HepG2 (cell line): ENCODE measurements at regions not wholly inside any gene's neighbourhood (a gene's known extent, or its start where the extent isn't known, plus 50 kb on each side); places are given as distances from the start of the nearest gene placed in this dataset.

Source experiments
- ATAC-seq: fragments of 200-7000 bp; cut with Tn5 transposase; 3 replicates; pipeline ENCODE4 v1.9.1; 2020; ENCODE audit warnings: mild to moderate bottlenecking, moderate library complexity
- BruUV-seq: library from RNA; stranded (reverse); fragments of 400-500 nt; replicated peaks from 2 replicates; lab custom pipeline; 2021; lab: Mats Ljungman, UMichigan
- CTCF ChIA-PET: fragments of 300-600 bp; formaldehyde crosslinking; extraction: SDS; loops from one replicate; lab custom pipeline; 2021; ENCODE audit warnings: low total read pairs, inconsistent platforms, low intra/inter-chr PET ratio; lab: Yijun Ruan, JAX
- POLR2A ChIA-PET: fragments of 350-600 bp; sonication (Branson Sonifier 250); formaldehyde crosslinking; loops from one replicate; lab custom pipeline; 2020; ENCODE audit warnings: antibody characterized with exemption, inconsistent platforms; lab: Yijun Ruan, JAX
- DNase-seq: peaks from one replicate; pipeline ENCODE4 v3.0.0-alpha.2; 2015; ENCODE audit warnings: low spot score
- FAIRE-seq: peaks from 3 replicates; lab custom pipeline; 2011; peaks lifted over from hg19 to GRCh38; lab: Jason Lieb, UNC
- H2AFZ ChIP-seq: one replicate; pipeline ENCODE4 v1.6.1; 2011; ENCODE audit warnings: low read length, inconsistent platforms
- H3K27ac ChIP-seq: fragments of 300-600 bp; 3 replicates; pipeline ENCODE4 v1.8.0; 2011; ENCODE audit warnings: mixed run types, mild to moderate bottlenecking, mixed read lengths, low read length, inconsistent platforms; ENCODE audit not compliant: insufficient read depth; ENCODE audit errors: extremely low read length
- H3K27me3 ChIP-seq, 2 experiments: fragments of 200-600 bp in 1 of 2; 2 replicates in 1 of 2; 3 replicates in 1 of 2; pipeline versions ENCODE4 v1.6.0 to v1.8.0; 2011; ENCODE audit warnings: low read length in 2 of 2, mild to moderate bottlenecking in 2 of 2, moderate library complexity in 2 of 2, inconsistent platforms in 1 of 2; ENCODE audit not compliant: insufficient read depth in 2 of 2, control insufficient read depth in 1 of 2
- H3K36me3 ChIP-seq, 2 experiments: fragments of 200-600 bp in 1 of 2; replicated peaks in 1 of 2; 2 replicates in 1 of 2; 3 replicates in 1 of 2; pipeline versions ENCODE4 v1.5.1 to v1.8.0; 2011; ENCODE audit warnings: low read length in 2 of 2, inconsistent platforms in 1 of 2; ENCODE audit not compliant: insufficient read depth in 2 of 2, control insufficient read depth in 1 of 2
- H3K4me1 ChIP-seq: 2 replicates; pipeline ENCODE4 v1.5.1; 2012; ENCODE audit warnings: low read length, inconsistent platforms; ENCODE audit not compliant: insufficient read depth
- H3K4me2 ChIP-seq: 2 replicates; pipeline ENCODE4 v1.6.0; 2011; ENCODE audit warnings: low read depth, low read length, inconsistent platforms
- H3K4me3 ChIP-seq, 3 experiments: fragments of 200-600 bp in 1 of 3; sonication (generic), shearing (Covaris generic) in 1 of 3; replicated peaks in 1 of 3; 2 replicates each; pipeline ENCODE4 v1.5.1; 2011 to 2016; ENCODE audit warnings: low read length in 3 of 3, inconsistent platforms in 2 of 3, low read depth in 2 of 3, mild to moderate bottlenecking in 2 of 3, control low read depth in 1 of 3, mixed read lengths in 1 of 3; ENCODE audit not compliant: insufficient read depth in 1 of 3
- H3K79me2 ChIP-seq: one replicate; pipeline ENCODE4 v1.6.1; 2011; ENCODE audit warnings: low read length, inconsistent platforms; ENCODE audit not compliant: insufficient read depth
- H3K9ac ChIP-seq: 2 replicates; pipeline ENCODE4 v1.6.0; 2011; ENCODE audit warnings: mild to moderate bottlenecking, low read depth, low read length, inconsistent platforms; ENCODE audit not compliant: insufficient read depth
- H3K9me3 ChIP-seq: 2 replicates; pipeline ENCODE4 v1.5.1; 2012; ENCODE audit warnings: mild to moderate bottlenecking, low read length
- H4K20me1 ChIP-seq: 2 replicates; pipeline ENCODE4 v1.6.0; 2011; ENCODE audit warnings: inconsistent platforms, mild to moderate bottlenecking, low read length, moderate library complexity; ENCODE audit not compliant: insufficient read depth
- ADNP ChIP-seq: sonication (generic); formaldehyde crosslinking; IDR thresholded peaks from 2 replicates; pipeline ENCODE4 v1.4.0; 2020; ENCODE audit warnings: missing genetic modification reagents
- CC2D1A ChIP-seq: sonication (generic); formaldehyde crosslinking; IDR thresholded peaks from 2 replicates; pipeline ENCODE4 v1.8.1; 2023; ENCODE audit warnings: mild to moderate bottlenecking, missing genetic modification reagents
- HMG20B ChIP-seq: conservative IDR thresholded peaks from 2 replicates; pipeline ENCODE4 v1.6.1; 2016; ENCODE audit warnings: missing genetic modification reagents, missing compliant biosample characterization
- IKZF1 ChIP-seq: fragments of 450-650 bp; IDR thresholded peaks from 2 replicates; pipeline ENCODE4 v1.7.1; 2016
- MAF1 ChIP-seq: sonication (generic); formaldehyde crosslinking; IDR thresholded peaks from 2 replicates; pipeline ENCODE4 v1.5.0; 2020; ENCODE audit warnings: missing genetic modification reagents, borderline replicate concordance
- MTA3 ChIP-seq: sonication (generic); formaldehyde crosslinking; IDR thresholded peaks from 2 replicates; pipeline ENCODE4 v1.4.0; 2020; ENCODE audit warnings: missing genetic modification reagents
- REL ChIP-seq: sonication (generic); formaldehyde crosslinking; conservative IDR thresholded peaks from 2 replicates; pipeline ENCODE4 v1.8.0; 2022; ENCODE audit warnings: mild to moderate bottlenecking, missing genetic modification reagents, moderate library complexity
- SAP130 ChIP-seq: IDR thresholded peaks from 2 replicates; pipeline ENCODE4 v1.6.1; 2016; ENCODE audit warnings: low read depth
- SETDB1 ChIP-seq: sonication (generic); formaldehyde crosslinking; IDR thresholded peaks from 2 replicates; pipeline ENCODE4 v1.5.1; 2020; ENCODE audit warnings: missing genetic modification reagents, mild to moderate bottlenecking, borderline replicate concordance
- SIX4 ChIP-seq: sonication (generic); formaldehyde crosslinking; IDR thresholded peaks from 2 replicates; pipeline ENCODE4 v1.4.0; 2020; ENCODE audit warnings: missing genetic modification reagents
- SMAD9 ChIP-seq: sonication (generic); formaldehyde crosslinking; IDR thresholded peaks from 2 replicates; pipeline ENCODE4 v1.5.1; 2020; ENCODE audit warnings: mild to moderate bottlenecking, missing genetic modification reagents
- SP2 ChIP-seq: sonication (generic); formaldehyde crosslinking; IDR thresholded peaks from 2 replicates; pipeline ENCODE4 v1.5.1; 2020; ENCODE audit warnings: mild to moderate bottlenecking, missing genetic modification reagents
- TARDBP ChIP-seq: sonication (generic); formaldehyde crosslinking; IDR thresholded peaks from 2 replicates; pipeline ENCODE4 v1.8.0; 2022; ENCODE audit warnings: mild to moderate bottlenecking, missing genetic modification reagents
- TBP ChIP-seq: sonication (generic); formaldehyde crosslinking; IDR thresholded peaks from 2 replicates; pipeline ENCODE4 v1.5.0; 2020; ENCODE audit warnings: missing genetic modification reagents
- ZBTB38 ChIP-seq: sonication (generic); formaldehyde crosslinking; IDR thresholded peaks from 2 replicates; pipeline ENCODE4 v1.5.1; 2020; ENCODE audit warnings: mild to moderate bottlenecking, missing genetic modification reagents
- ZFYVE20 ChIP-seq: sonication (generic); formaldehyde crosslinking; IDR thresholded peaks from 2 replicates; pipeline ENCODE4 v1.8.0; 2023; ENCODE audit warnings: low read depth, mild to moderate bottlenecking, moderate library complexity, missing genetic modification reagents, borderline replicate concordance
- ZNF264 ChIP-seq: sonication (generic); formaldehyde crosslinking; IDR thresholded peaks from 2 replicates; pipeline ENCODE4 v1.4.0; 2020; ENCODE audit warnings: missing genetic modification reagents
- ZNF343 ChIP-seq: sonication (generic); formaldehyde crosslinking; IDR thresholded peaks from 2 replicates; pipeline ENCODE4 v1.4.0; 2020; ENCODE audit warnings: mild to moderate bottlenecking, missing genetic modification reagents
- ZNF607 ChIP-seq: sonication (generic); formaldehyde crosslinking; IDR thresholded peaks from 2 replicates; pipeline ENCODE4 v1.5.1; 2020; ENCODE audit warnings: missing genetic modification reagents, mild to moderate bottlenecking, borderline replicate concordance
- ZNF7 ChIP-seq: IDR thresholded peaks from 2 replicates; pipeline ENCODE4 v1.6.1; 2016; ENCODE audit warnings: missing biosample characterization, missing genetic modification reagents
- WGBS: methylation state at CpG from one replicate; pipeline ENCODE4 v1.1.6; 2017; ENCODE audit warnings: low lambda C conversion rate; 5-methylcytosine and 5-hydroxymethylcytosine counted together
- in situ Hi-C: cut with HindIII; loops from 2 replicates; pipeline ENCODE4 v1.10.0; 2017; ENCODE audit warnings: low pct_unique_long_range_greater_than_20kb; ENCODE audit not compliant: extremely low pct_ligation_motif_present
- intact Hi-C: fragments of 100-400 bp; cut with micrococcal nuclease; formaldehyde crosslinking; loops from one replicate; pipeline ENCODE4 v1.10.0; 2022; ENCODE audit not compliant: unreplicated experiment

DNA sequence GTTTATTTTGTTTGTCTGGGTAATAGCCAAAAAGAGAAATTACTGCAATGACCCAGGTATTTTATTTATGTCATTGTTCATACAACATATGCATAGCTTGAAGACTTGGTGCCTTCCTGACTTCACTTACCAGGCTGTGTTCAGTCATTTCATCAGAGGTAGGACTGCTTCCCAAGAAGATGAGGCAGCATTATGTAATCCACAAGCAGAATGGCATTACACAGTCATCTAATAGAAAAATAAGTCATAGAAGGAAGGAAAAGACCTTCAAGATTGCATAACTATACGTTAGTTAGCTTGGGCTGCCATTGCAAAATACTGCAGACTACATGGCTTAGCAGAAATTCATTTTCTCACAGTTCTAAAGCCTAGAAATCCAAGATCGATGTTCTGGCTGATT, 167.5 kb downstream of the NMUR2 start:
- CTCF ChIA-PET: no interaction called here
- intact Hi-C loops (no loop called here), in situ Hi-C loops (no loop called here)
- H3K27ac ChIP-seq: no peak overlapping the region
- BruUV-seq: no TSS peak
- FAIRE-seq: no peak
- POLR2A ChIA-PET: no interaction called here
- ATAC-seq: no peak
- H3K36me3 ChIP-seq: no peaks in the 10 kb centered on the region
- no peak overlapping the region for H3K9ac ChIP-seq
- H3K79me2 ChIP-seq: no peaks in the 10 kb centered on the region
- no peaks in the 10 kb centered on the region for H3K9me3 ChIP-seq
- no peaks in the 10 kb centered on the region for H3K4me1 ChIP-seq
- no peak for DNase-seq
- no peak overlapping the region for H3K4me3 ChIP-seq
- TF ChIP-seq SAP130 (CRISPR knock-in tag) (no peak), ZNF7 (CRISPR knock-in tag) (no peak), TBP (CRISPR knock-in tag) (no peak), ZNF607 (CRISPR knock-in tag) (no peak), TARDBP (CRISPR knock-in tag) (no peak), HMG20B (CRISPR knock-in tag) (no peak), SETDB1 (CRISPR knock-in tag) (no peak), SP2 (no peak), MAF1 (CRISPR knock-in tag) (no peak)
- H4K20me1 ChIP-seq: no peaks in the 10 kb centered on the region
- 3% methylated on average over 2 of the region's 2 CpGs for WGBS
- H2AFZ ChIP-seq: no peak overlapping the region
- H3K27me3 ChIP-seq: no peaks in the 10 kb centered on the region
- no peak overlapping the region for H3K4me2 ChIP-seq

GRCh38 chr5:152226191-152226590, 178.9 kb downstream of the NMUR2 start:
- whole genome bisulfite sequencing: 12% methylated on average over 7 of the region's 7 CpGs
- CTCF ChIA-PET: no interaction called here
- FAIRE-seq (no peak), DNase-seq (no peak), ATAC-seq (no peak)
- in situ Hi-C loops (no loop called here), intact Hi-C loops (no loop called here)
- no TSS peak for BruUV-seq
- Histone ChIP-seq H2AFZ (no peak overlapping the region), H3K9me3 (no peaks in the 10 kb centered on the region), H3K4me3 (no peak overlapping the region), H3K9ac (no peak overlapping the region), H3K79me2 (no peaks in the 10 kb centered on the region), H3K27me3 (no peaks in the 10 kb centered on the region), H3K27ac (no peak overlapping the region), H3K4me2 (no peak overlapping the region), H4K20me1 (no peaks in the 10 kb centered on the region), H3K36me3 (no peaks in the 10 kb centered on the region), H3K4me1 (no peaks in the 10 kb centered on the region)
- TF ChIP-seq SIX4: no peak
- no peak for TF ChIP-seq REL (CRISPR knock-in tag)
- no peak for TF ChIP-seq SMAD9 (CRISPR knock-in tag)
- no peak for TF ChIP-seq ZFYVE20 (CRISPR knock-in tag)
- TF ChIP-seq ADNP: no peak
- TF ChIP-seq MTA3: no peak
- no peak for TF ChIP-seq ZBTB38 (CRISPR knock-in tag)
- no peak for TF ChIP-seq IKZF1
- TF ChIP-seq ZNF343 (CRISPR knock-in tag): no peak
- TF ChIP-seq ZNF264 (CRISPR knock-in tag): no peak
- no peak for TF ChIP-seq CC2D1A (CRISPR knock-in tag)
- POLR2A ChIA-PET: no interaction called here
